NCI-H2196 (cell line): ENCODE measurements at regions not wholly inside any gene's neighbourhood (a gene's known extent, or its start where the extent isn't known, plus 50 kb on each side); places are given as distances from the start of the nearest gene placed in this dataset.

Experiments
- DNase-seq: peaks from one replicate; lab custom pipeline; 2025; ENCODE audit not compliant: unreplicated experiment; lab: John Stamatoyannopoulos, UW

- DNase-seq, result no peak
Observed at GRCh38 chr20:21577551-21577950, 63.7 kb upstream of the NKX2-2 start.

DNA sequence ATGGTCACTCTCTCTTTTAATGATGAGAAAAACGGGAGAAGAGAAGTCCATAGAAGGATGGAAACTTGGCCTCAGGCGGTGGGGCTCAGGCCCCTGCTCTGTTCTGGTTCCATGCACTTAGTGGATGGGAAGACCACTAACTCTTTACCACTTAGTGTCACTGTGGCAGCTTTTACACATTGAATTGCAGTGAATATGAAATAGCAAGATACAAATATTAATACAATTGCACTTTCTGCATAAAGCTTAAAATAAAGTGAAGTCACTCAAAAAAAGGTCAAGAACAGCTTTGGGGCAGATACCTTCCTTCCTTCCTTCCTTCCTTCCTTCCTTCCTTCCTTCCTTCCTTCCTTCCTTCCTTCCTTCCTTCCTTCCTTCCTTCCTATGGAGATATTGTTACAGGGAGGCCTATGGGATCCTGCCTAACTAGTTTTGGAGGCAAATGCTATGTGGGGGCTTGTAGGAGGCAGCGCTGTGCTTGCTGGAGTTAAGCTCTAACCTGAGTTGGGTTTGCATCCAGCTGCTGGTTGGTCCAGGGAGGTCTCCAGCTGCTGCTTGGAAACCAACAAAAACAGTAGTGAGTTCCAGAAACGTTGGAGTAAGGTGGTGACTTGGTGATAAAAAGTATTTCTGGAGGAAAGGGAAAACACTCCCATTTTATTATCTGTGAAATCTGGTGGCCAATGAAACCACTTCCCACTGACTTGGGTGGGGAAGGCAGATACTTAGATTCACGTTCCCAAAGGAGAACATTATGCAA lies 62.3 kb upstream of the NKX2-2 start:
- no peak for DNase-seq

- DNase-seq, result no peak
Observed at GRCh38 chr20:21575167-21575566, 61.3 kb upstream of the NKX2-2 start.

- DNase-seq, result no peak
Observed at GRCh38 chr20:21574443-21574842, 60.6 kb upstream of the NKX2-2 start.

- DNase-seq, result no peak
Observed at GRCh38 chr20:21573259-21573658, 59.4 kb upstream of the NKX2-2 start.

- DNase-seq, result peak; percentile 33
Observed at GRCh38 chr20:21571841-21572690, 58.2 kb upstream of the NKX2-2 start.

DNA sequence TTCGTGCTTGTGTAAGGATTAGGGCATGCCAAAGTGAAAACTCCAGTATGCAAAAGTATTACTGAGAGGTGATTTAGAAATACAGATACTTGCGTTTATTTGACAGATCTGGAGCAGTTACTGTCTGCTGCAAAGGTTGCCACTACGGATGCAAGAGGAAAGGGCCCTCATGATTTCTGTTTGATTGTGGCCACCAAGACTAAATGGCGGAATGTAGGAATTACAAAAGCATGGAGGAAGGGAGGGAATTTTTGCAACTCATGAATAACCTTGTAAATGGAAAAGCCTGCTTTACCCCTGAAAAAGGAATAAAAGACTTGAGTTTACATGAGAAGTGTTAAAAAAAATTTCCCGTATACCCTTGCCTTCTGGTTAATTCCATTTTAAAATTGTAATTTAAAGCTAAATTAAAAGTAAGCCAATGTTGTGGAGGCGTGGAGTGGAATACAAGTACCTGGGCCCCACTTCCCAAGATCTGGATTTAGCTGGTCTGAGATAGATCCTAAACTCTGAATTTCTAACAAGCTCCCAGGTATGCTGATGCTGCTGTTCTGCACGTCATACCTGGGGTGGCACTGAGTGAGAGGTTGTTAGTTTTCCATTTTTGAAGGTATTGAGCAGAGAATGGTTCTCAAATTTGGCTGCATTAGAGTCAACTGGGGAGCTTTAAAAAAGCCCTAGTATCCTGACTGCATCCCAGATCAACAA lies 56.6 kb upstream of the NKX2-2 start:
- DNase-seq, result no peak

- DNase-seq, result no peak
Observed at GRCh38 chr20:21569586-21569985, 55.7 kb upstream of the NKX2-2 start.

- no peak for DNase-seq
Observed at GRCh38 chr20:21564127-21564773, 50.4 kb upstream of the NKX2-2 start.
